H9 (cell line): ENCODE measurements at regions not wholly inside any gene's neighbourhood (a gene's known extent, or its start where the extent isn't known, plus 50 kb on each side); places are given as distances from the start of the nearest gene placed in this dataset.

Experiments
- DNase-seq: peaks from one replicate; pipeline ENCODE4 v3.0.0-alpha.2; 2017
- H2AFZ ChIP-seq: one replicate; pipeline ENCODE4 v1.6.1; 2013; ENCODE audit warnings: mild to moderate bottlenecking, low read length, control low read depth, moderate library complexity
- H2AK5ac ChIP-seq: 2 replicates; pipeline ENCODE4 v1.6.1; 2013; ENCODE audit warnings: low read length, control low read depth, mixed read lengths; ENCODE audit not compliant: insufficient read length
- H2BK120ac ChIP-seq: one replicate; pipeline ENCODE4 v1.6.1; 2013; ENCODE audit warnings: low read depth, mild to moderate bottlenecking, low read length, control low read depth, inconsistent platforms; ENCODE audit not compliant: poor library complexity, severe bottlenecking
- H2BK12ac ChIP-seq: 2 replicates; pipeline ENCODE4 v1.6.1; 2013; ENCODE audit warnings: low read length, control low read depth, mixed read lengths, low read depth; ENCODE audit not compliant: insufficient read length
- H2BK15ac ChIP-seq: 2 replicates; pipeline ENCODE4 v1.6.1; 2013; ENCODE audit warnings: low read depth, low read length, control low read depth
- H2BK20ac ChIP-seq: one replicate; pipeline ENCODE4 v1.6.1; 2013; ENCODE audit warnings: low read depth, mild to moderate bottlenecking, low read length, control low read depth, inconsistent platforms; ENCODE audit not compliant: poor library complexity, severe bottlenecking
- H2BK5ac ChIP-seq: 2 replicates; pipeline ENCODE4 v1.6.1; 2013; ENCODE audit warnings: low read length, control low read depth, mixed read lengths; ENCODE audit not compliant: insufficient read length
- H3K14ac ChIP-seq: 2 replicates; pipeline ENCODE4 v1.6.1; 2013; ENCODE audit warnings: low read length, control low read depth; ENCODE audit not compliant: insufficient read depth
- H3K18ac ChIP-seq: 2 replicates; pipeline ENCODE4 v1.6.1; 2013; ENCODE audit warnings: low read depth, mild to moderate bottlenecking, mixed read lengths, low read length, control low read depth; ENCODE audit not compliant: insufficient read length
- H3K23ac ChIP-seq: 2 replicates; pipeline ENCODE4 v1.6.1; 2013; ENCODE audit warnings: low read length, control low read depth, mixed read lengths, low read depth; ENCODE audit not compliant: insufficient read length
- H3K23me2 ChIP-seq: 2 replicates; pipeline ENCODE4 v1.6.1; 2013; ENCODE audit warnings: low read depth, mild to moderate bottlenecking, mixed read lengths, low read length, control low read depth; ENCODE audit not compliant: insufficient read length, poor library complexity, severe bottlenecking
- H3K27ac ChIP-seq: 2 replicates; pipeline ENCODE4 v1.5.1; 2013; ENCODE audit warnings: low read length, control low read depth, mixed read lengths, low read depth; ENCODE audit not compliant: insufficient read length
- H3K27me3 ChIP-seq: 2 replicates; pipeline ENCODE4 v1.6.1; 2013; ENCODE audit warnings: low read length, control low read depth, inconsistent platforms; ENCODE audit not compliant: insufficient read depth
- H3K4ac ChIP-seq: 2 replicates; pipeline ENCODE4 v1.6.1; 2013; ENCODE audit warnings: low read depth, mild to moderate bottlenecking, control low read depth, inconsistent platforms, low read length, moderate library complexity
- H3K4me1 ChIP-seq: 2 replicates; pipeline ENCODE4 v1.6.1; 2013; ENCODE audit warnings: low read length, control low read depth, inconsistent platforms; ENCODE audit not compliant: insufficient read depth
- H3K4me2 ChIP-seq: 2 replicates; pipeline ENCODE4 v1.6.1; 2013; ENCODE audit warnings: low read length, control low read depth, mixed read lengths; ENCODE audit not compliant: insufficient read length, insufficient read depth
- H3K56ac ChIP-seq: 2 replicates; pipeline ENCODE4 v1.6.1; 2013; ENCODE audit warnings: low read depth, mild to moderate bottlenecking, mixed read lengths, low read length, control low read depth; ENCODE audit not compliant: insufficient read length
- H3K79me1 ChIP-seq: 2 replicates; pipeline ENCODE4 v1.6.1; 2013; ENCODE audit warnings: low read depth, mild to moderate bottlenecking, moderate library complexity, low read length, control low read depth, inconsistent platforms; ENCODE audit not compliant: insufficient read depth, poor library complexity, severe bottlenecking
- H3K79me2 ChIP-seq: 2 replicates; pipeline ENCODE4 v1.6.1; 2013; ENCODE audit warnings: low read length, control low read depth, inconsistent platforms; ENCODE audit not compliant: insufficient read depth
- H3K9ac ChIP-seq: 2 replicates; pipeline ENCODE4 v1.6.1; 2013; ENCODE audit warnings: low read length, control low read depth, mixed read lengths; ENCODE audit not compliant: insufficient read length; ENCODE audit errors: extremely low read depth
- H3K9me3 ChIP-seq: one replicate; pipeline ENCODE4 v1.6.1; 2013; ENCODE audit warnings: low read depth, low read length, inconsistent platforms; ENCODE audit not compliant: control insufficient read depth
- H3T11ph ChIP-seq: one replicate; pipeline ENCODE4 v1.6.1; 2013; ENCODE audit warnings: mild to moderate bottlenecking, low read length, control low read depth, inconsistent platforms
- H4K20me1 ChIP-seq: one replicate; pipeline ENCODE4 v1.6.1; 2013; ENCODE audit not compliant: control insufficient read depth, insufficient read length, insufficient read depth
- H4K5ac ChIP-seq: 2 replicates; pipeline ENCODE4 v1.6.1; 2013; ENCODE audit warnings: low read depth, mild to moderate bottlenecking, mixed read lengths, low read length, control low read depth; ENCODE audit not compliant: insufficient read length
- H4K8ac ChIP-seq: replicated peaks from 2 replicates; pipeline ENCODE4 v1.6.1; 2013; ENCODE audit warnings: low read length, control low read depth, mixed read lengths, low read depth; ENCODE audit not compliant: insufficient read length
- H4K91ac ChIP-seq: 2 replicates; pipeline ENCODE4 v1.6.1; 2013; ENCODE audit warnings: low read depth, mild to moderate bottlenecking, moderate library complexity, mixed read lengths, low read length, control low read depth; ENCODE audit not compliant: insufficient read length
- H3K27ac Mint-ChIP-seq, 3 experiments: 2 replicates in 2 of 3; 3 replicates in 1 of 3; pipeline ENCODE4 v1.8.0; 2020 to 2021; ENCODE audit warnings: mixed read lengths in 3 of 3, mild to moderate bottlenecking in 1 of 3, moderate library complexity in 1 of 3
- H3K27me3 Mint-ChIP-seq: 2 replicates; pipeline ENCODE4 v1.8.0; 2021; ENCODE audit warnings: low read depth, mild to moderate bottlenecking, moderate library complexity, mixed read lengths
- H3K36me3 Mint-ChIP-seq, 3 experiments: 2 replicates in 2 of 3; 3 replicates in 1 of 3; pipeline ENCODE4 v1.8.0; 2020 to 2021; ENCODE audit warnings: low read depth in 3 of 3, mixed read lengths in 3 of 3; ENCODE audit not compliant: insufficient read depth in 1 of 3
- H3K4me1 Mint-ChIP-seq, 2 experiments: 2 replicates each; pipeline ENCODE4 v1.8.0; 2020; ENCODE audit warnings: mixed read lengths in 2 of 2
- H3K4me3 Mint-ChIP-seq, 2 experiments: 2 replicates in 1 of 2; 3 replicates in 1 of 2; pipeline ENCODE4 v1.8.0; 2020 to 2021; ENCODE audit warnings: mild to moderate bottlenecking in 2 of 2, mixed read lengths in 2 of 2, moderate library complexity in 1 of 2
- H3K9me3 Mint-ChIP-seq, 2 experiments: 2 replicates in 1 of 2; 3 replicates in 1 of 2; pipeline ENCODE4 v1.8.0; 2020; ENCODE audit warnings: mild to moderate bottlenecking in 2 of 2, mixed read lengths in 2 of 2, moderate library complexity in 1 of 2
- WGBS: extraction: QIAGEN DNeasy Blood & Tissue Kit; methylation state at CpG from one replicate; pipeline ENCODE4 v1.1.7; 2013; ENCODE audit warnings: missing lambda C conversion rate, low lambda C conversion rate, mixed read lengths; ENCODE audit not compliant: insufficient read length; ENCODE audit errors: extremely low coverage; 5-methylcytosine and 5-hydroxymethylcytosine counted together
- TF ChIP-seq, protein P1 (sequence below): fragments of 200-600 bp; sonication (generic); conservative IDR thresholded peaks from 3 replicates; pipeline ENCODE4 v1.8.0; 2021; ENCODE audit warnings: antibody characterized with exemption, mild to moderate bottlenecking

DNA sequence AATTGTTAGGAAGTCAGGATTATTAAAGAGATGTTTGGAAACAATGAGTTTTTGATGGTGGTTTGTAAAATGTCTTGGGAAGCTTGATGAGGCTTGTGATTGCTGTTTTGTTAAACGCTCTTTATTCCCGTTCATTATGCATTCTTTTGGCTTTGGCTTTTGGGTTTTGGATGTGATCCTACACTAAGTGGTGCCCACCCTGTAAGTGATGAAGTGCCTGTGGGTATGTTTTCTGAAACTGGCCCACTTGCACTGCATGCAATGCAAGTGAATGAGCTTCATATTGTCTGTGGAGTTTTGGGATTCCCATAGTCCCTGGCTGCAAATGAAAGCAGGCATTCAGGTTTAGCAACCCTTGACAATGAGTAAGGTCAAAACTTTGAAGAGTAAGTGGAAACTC, 1035.5 kb upstream of the WWC1 start:
- Histone ChIP-seq H3K27ac (no peak overlapping the region), H3K79me2 (no peaks in the 10 kb centered on the region), H3K18ac (no peak overlapping the region), H3T11ph (no peak overlapping the region), H3K23ac (no peak overlapping the region), H2AFZ (no peak overlapping the region), H3K4ac (no peak overlapping the region), H3K56ac (no peak overlapping the region), H2BK20ac (no peak overlapping the region), H4K8ac (no peak overlapping the region), H2BK12ac (no peak overlapping the region), H3K9ac (no peak overlapping the region), H3K79me1 (no peaks in the 10 kb centered on the region), H2BK5ac (no peak overlapping the region), H4K5ac (no peak overlapping the region), H3K4me2 (no peak overlapping the region), H3K23me2 (no peaks in the 10 kb centered on the region), H4K20me1 (no peaks in the 10 kb centered on the region), H3K14ac (no peak overlapping the region), H2BK120ac (no peak overlapping the region), H2BK15ac (no peak overlapping the region), H2AK5ac (no peak overlapping the region), H3K27me3 (no peaks in the 10 kb centered on the region), H3K9me3 (no peaks in the 10 kb centered on the region), H4K91ac (no peak overlapping the region), H3K4me1 (peaks cover 3% of the 10 kb centered on the region; the same call in 1 of the 2 replicates)
- Mint-ChIP-seq H3K4me3 (no peak overlapping the region), H3K27ac (no peak overlapping the region), H3K4me1 (peaks cover 17 to 18% of the 10 kb centered on the region in 2 experiments), H3K9me3 (no peaks in the 10 kb centered on the region), H3K36me3 (no peaks in the 10 kb centered on the region), H3K27me3 (no peaks in the 10 kb centered on the region)
- WGBS, result no CpG with 5 or more reads among the region's 2 CpGs
- TF ChIP-seq, protein P1, sequence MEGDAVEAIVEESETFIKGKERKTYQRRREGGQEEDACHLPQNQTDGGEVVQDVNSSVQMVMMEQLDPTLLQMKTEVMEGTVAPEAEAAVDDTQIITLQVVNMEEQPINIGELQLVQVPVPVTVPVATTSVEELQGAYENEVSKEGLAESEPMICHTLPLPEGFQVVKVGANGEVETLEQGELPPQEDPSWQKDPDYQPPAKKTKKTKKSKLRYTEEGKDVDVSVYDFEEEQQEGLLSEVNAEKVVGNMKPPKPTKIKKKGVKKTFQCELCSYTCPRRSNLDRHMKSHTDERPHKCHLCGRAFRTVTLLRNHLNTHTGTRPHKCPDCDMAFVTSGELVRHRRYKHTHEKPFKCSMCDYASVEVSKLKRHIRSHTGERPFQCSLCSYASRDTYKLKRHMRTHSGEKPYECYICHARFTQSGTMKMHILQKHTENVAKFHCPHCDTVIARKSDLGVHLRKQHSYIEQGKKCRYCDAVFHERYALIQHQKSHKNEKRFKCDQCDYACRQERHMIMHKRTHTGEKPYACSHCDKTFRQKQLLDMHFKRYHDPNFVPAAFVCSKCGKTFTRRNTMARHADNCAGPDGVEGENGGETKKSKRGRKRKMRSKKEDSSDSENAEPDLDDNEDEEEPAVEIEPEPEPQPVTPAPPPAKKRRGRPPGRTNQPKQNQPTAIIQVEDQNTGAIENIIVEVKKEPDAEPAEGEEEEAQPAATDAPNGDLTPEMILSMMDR, result no peak
- no peak for DNase-seq
